Endothelial cell of umbilical vein (primary cell): ENCODE measurements at regions not wholly inside any gene's neighbourhood (a gene's known extent, or its start where the extent isn't known, plus 50 kb on each side); places are given as distances from the start of the nearest gene placed in this dataset.

Experiments used
- BruUV-seq: library from RNA; stranded (reverse); fragments of 400-500 nt; replicated peaks from 2 replicates; lab custom pipeline; 2021; lab: Mats Ljungman, UMichigan
- CTCF ChIA-PET: fragments of 300-600, 350-600 bp; sonication (Branson Sonifier 250); formaldehyde crosslinking; loops from one replicate; lab custom pipeline; 2021; ENCODE audit warnings: antibody characterized with exemption, inconsistent platforms; lab: Charles Lee
- POLR2A ChIA-PET: fragments of 300-600, 350-600 bp; sonication (Branson Sonifier 250); formaldehyde crosslinking; loops from one replicate; lab custom pipeline; 2021; ENCODE audit warnings: antibody characterized with exemption, inconsistent platforms; lab: Charles Lee
- DNase-seq: peaks from one replicate; pipeline ENCODE4 v3.0.0-alpha.2; 2011; ENCODE audit warnings: low read depth, low spot score
- FAIRE-seq: peaks from 2 replicates; lab custom pipeline; 2011; peaks lifted over from hg19 to GRCh38; lab: Jason Lieb, UNC
- H2AFZ ChIP-seq: 2 replicates; pipeline ENCODE4 v1.6.0; 2012; ENCODE audit warnings: low read depth, low read length, control low read depth, inconsistent platforms
- H3K27ac ChIP-seq: 2 replicates; pipeline ENCODE4 v1.5.1; 2011; ENCODE audit warnings: low read depth, mild to moderate bottlenecking, control low read depth, low read length, moderate library complexity; ENCODE audit not compliant: insufficient read depth
- H3K27me3 ChIP-seq, 2 experiments: 2 replicates each; pipeline versions ENCODE4 v1.6.0 to v1.6.1; 2011; ENCODE audit warnings: low read length in 2 of 2, mixed read lengths in 1 of 2; ENCODE audit not compliant: control insufficient read depth in 2 of 2, insufficient read depth in 2 of 2
- H3K36me3 ChIP-seq, 2 experiments: 2 replicates in 1 of 2; 3 replicates in 1 of 2; pipeline ENCODE4 v1.5.1; 2011; ENCODE audit warnings: low read length in 2 of 2, mild to moderate bottlenecking in 1 of 2, moderate library complexity in 1 of 2; ENCODE audit not compliant: control insufficient read depth in 2 of 2, insufficient read depth in 2 of 2; ENCODE audit errors: extremely low read depth in 1 of 2
- H3K4me1 ChIP-seq: 3 replicates; pipeline ENCODE4 v1.5.1; 2011; ENCODE audit warnings: mild to moderate bottlenecking, low read length; ENCODE audit not compliant: control insufficient read depth, insufficient read depth; ENCODE audit errors: extremely low read depth
- H3K4me2 ChIP-seq: 2 replicates; pipeline ENCODE4 v1.6.1; 2011; ENCODE audit warnings: low read length, control low read depth, mixed read lengths; ENCODE audit not compliant: insufficient read depth
- H3K4me3 ChIP-seq, 3 experiments: fragments of 200-600 bp in 1 of 3; sonication (generic), shearing (Covaris generic) in 1 of 3; replicated peaks in 1 of 3; 2 replicates each; pipeline ENCODE4 v1.5.1; 2011 to 2016; ENCODE audit warnings: control low read depth in 3 of 3, low read length in 3 of 3, mild to moderate bottlenecking in 2 of 3, inconsistent platforms in 1 of 3, low read depth in 1 of 3, moderate library complexity in 1 of 3; ENCODE audit not compliant: insufficient read depth in 1 of 3
- H3K79me2 ChIP-seq: 2 replicates; pipeline ENCODE4 v1.6.0; 2012; ENCODE audit warnings: low read length, inconsistent platforms; ENCODE audit not compliant: control insufficient read depth, insufficient read depth
- H3K9ac ChIP-seq: replicated peaks from 2 replicates; pipeline ENCODE3; 2011; ENCODE audit warnings: low read length, control low read depth; ENCODE audit not compliant: insufficient read depth; ENCODE audit errors: extremely low read depth
- H3K9me1 ChIP-seq: replicated peaks from 3 replicates; pipeline ENCODE4 v1.6.0; 2011; ENCODE audit warnings: mild to moderate bottlenecking, low read length; ENCODE audit not compliant: control insufficient read depth, insufficient read depth; ENCODE audit errors: extremely low read depth
- H3K9me3 ChIP-seq: replicated peaks from 2 replicates; pipeline ENCODE4 v1.5.1; 2012; ENCODE audit warnings: low read length, inconsistent platforms; ENCODE audit not compliant: control insufficient read depth, insufficient read depth
- H4K20me1 ChIP-seq: replicated peaks from 2 replicates; pipeline ENCODE3; 2011; ENCODE audit warnings: mild to moderate bottlenecking, low read length; ENCODE audit not compliant: control insufficient read depth, insufficient read depth; ENCODE audit errors: extremely low read depth
- CTCF ChIP-seq, 2 donors: IDR thresholded peaks; 1 replicate in 1 of 2; 2 replicates in 1 of 2; pipeline ENCODE4 v1.5.1; 2011; ENCODE audit warnings: low read length in 2 of 2, mild to moderate bottlenecking in 2 of 2, moderate library complexity in 2 of 2, control low read depth in 1 of 2, inconsistent platforms in 1 of 2, low read depth in 1 of 2; ENCODE audit not compliant: insufficient read depth in 1 of 2; ENCODE audit errors: extremely low read depth in 1 of 2
- EZH2 ChIP-seq: IDR thresholded peaks from 2 replicates; pipeline ENCODE4 v1.6.1; 2012; ENCODE audit warnings: borderline replicate concordance, low read depth, mild to moderate bottlenecking, moderate library complexity, low read length, inconsistent platforms; ENCODE audit not compliant: severe bottlenecking
- FOS ChIP-seq: IDR thresholded peaks from 2 replicates; pipeline ENCODE4 v1.6.1; 2011; ENCODE audit warnings: mild to moderate bottlenecking, low read length, moderate library complexity, borderline replicate concordance; ENCODE audit not compliant: insufficient read depth
- GATA2 ChIP-seq: IDR thresholded peaks from 2 replicates; pipeline ENCODE4 v1.7.0; 2011; ENCODE audit warnings: low read depth, mild to moderate bottlenecking, moderate library complexity, mixed read lengths, low read length; ENCODE audit not compliant: insufficient read length, insufficient read depth
- JUN ChIP-seq: IDR thresholded peaks from 2 replicates; pipeline ENCODE4 v1.6.1; 2011; ENCODE audit warnings: borderline replicate concordance, low read depth; ENCODE audit not compliant: insufficient read length, insufficient read depth
- MAX ChIP-seq: IDR thresholded peaks from 2 replicates; pipeline ENCODE4 v1.6.1; 2011; ENCODE audit not compliant: insufficient read depth, insufficient read length
- MYC ChIP-seq: IDR thresholded peaks from one replicate; pipeline ENCODE4 v1.6.1; 2011; ENCODE audit warnings: mild to moderate bottlenecking, low read depth, low read length
- POLR2A ChIP-seq: IDR thresholded peaks from 2 replicates; pipeline ENCODE4 v1.6.1; 2012; ENCODE audit warnings: low read depth, mild to moderate bottlenecking, control low read depth, low read length
- POLR2AphosphoS5 ChIP-seq: IDR thresholded peaks from 2 replicates; pipeline ENCODE4 v1.6.1; 2012; ENCODE audit warnings: low read depth, mild to moderate bottlenecking, control low read depth, low read length, moderate library complexity; ENCODE audit not compliant: insufficient read depth
- dilution Hi-C: fragments of 300-500 bp; cut with MboI; formaldehyde crosslinking; loops from one replicate; pipeline ENCODE4 v1.15.0; 2019; ENCODE audit warnings: low sequenced_read_pairs; ENCODE audit not compliant: extremely low pct_ligation_motif_present
- intact Hi-C: fragments of 100-400 bp; cut with micrococcal nuclease; formaldehyde crosslinking; loops from one replicate; pipeline ENCODE4 v1.10.0; 2022

GRCh38 chr5:146254223-146254622, 50.8 kb downstream of the RBM27 start:
- Histone ChIP-seq H4K20me1 (no peaks in the 10 kb centered on the region), H3K9me1 (no peaks in the 10 kb centered on the region), H3K9me3 (no peaks in the 10 kb centered on the region), H3K79me2 (no peaks in the 10 kb centered on the region), H2AFZ (no peak overlapping the region), H3K4me2 (no peak overlapping the region), H3K27ac (no peak overlapping the region), H3K27me3 (no peaks in the 10 kb centered on the region), H3K36me3 (no peaks in the 10 kb centered on the region), H3K4me1 (no peaks in the 10 kb centered on the region), H3K9ac (no peak overlapping the region), H3K4me3 (no peak overlapping the region)
- dilution Hi-C loops = no loop called here
- no TSS peak for BruUV-seq
- POLR2A ChIA-PET = no interaction called here
- intact Hi-C loops = no loop called here
- CTCF ChIA-PET = interaction anchor here (1.2 kb wide), 1 partner anchor 11 kb away, joined by 4 read pairs; no protein-coding TSS in a partner anchor
- no peak for FAIRE-seq
- DNase-seq = no peak
- no peak for TF ChIP-seq FOS
- no peak for TF ChIP-seq CTCF (IDR thresholded peaks at IDR 0.05; ENCODE audit: extremely low read depth in 1 of 2, insufficient read depth in 1 of 2, low read depth in 1 of 2, low read length in 2 of 2)
- no peak for TF ChIP-seq GATA2
- TF ChIP-seq EZH2 = no peak
- no peak for TF ChIP-seq POLR2AphosphoS5
- no peak for TF ChIP-seq MYC
- no peak for TF ChIP-seq POLR2A
- TF ChIP-seq JUN = no peak
- TF ChIP-seq MAX = no peak
